Loucy (cell line): ENCODE measurements at regions not wholly inside any gene's neighbourhood (a gene's known extent, or its start where the extent isn't known, plus 50 kb on each side); places are given as distances from the start of the nearest gene placed in this dataset.

Source experiments
- H2AFZ ChIP-seq: fragments of 200-600 bp; sonication (generic); 2 replicates; pipeline ENCODE4 v1.6.0; 2016; ENCODE audit warnings: antibody characterized with exemption, mild to moderate bottlenecking, low read length, moderate library complexity
- H3F3A ChIP-seq: fragments of 200-600 bp; 2 replicates; pipeline ENCODE4 v1.6.0; 2016; ENCODE audit warnings: antibody characterized with exemption, low read depth, mild to moderate bottlenecking
- H3K27me3 ChIP-seq: fragments of 200-600 bp; sonication (generic); 2 replicates; pipeline ENCODE4 v1.6.1; 2014; ENCODE audit warnings: low read length, mild to moderate bottlenecking; ENCODE audit not compliant: insufficient read depth, poor library complexity, severe bottlenecking
- H3K36me3 ChIP-seq: fragments of 200-600 bp; sonication (generic); 2 replicates; pipeline ENCODE4 v1.6.1; 2016; ENCODE audit warnings: low read length; ENCODE audit not compliant: insufficient read depth
- H3K4me1 ChIP-seq: fragments of 200-600 bp; sonication (generic); 2 replicates; pipeline ENCODE4 v1.5.1; 2014; ENCODE audit warnings: low read length, mild to moderate bottlenecking; ENCODE audit not compliant: insufficient read depth, poor library complexity, severe bottlenecking
- H3K4me2 ChIP-seq: fragments of 200-600 bp; sonication (generic); 2 replicates; pipeline ENCODE4 v1.6.0; 2014; ENCODE audit warnings: antibody characterized with exemption, low read length, low read depth, mild to moderate bottlenecking; ENCODE audit not compliant: poor library complexity, severe bottlenecking
- H3K4me3 ChIP-seq: fragments of 200-600 bp; sonication (generic); 2 replicates; pipeline ENCODE4 v1.5.1; 2014; ENCODE audit warnings: low read length, mild to moderate bottlenecking, mixed read lengths; ENCODE audit not compliant: poor library complexity, severe bottlenecking
- H3K79me2 ChIP-seq: fragments of 200-600 bp; sonication (generic); 2 replicates; pipeline ENCODE4 v1.6.1; 2014; ENCODE audit warnings: low read length; ENCODE audit not compliant: insufficient read depth
- H3K9ac ChIP-seq: fragments of 200-600 bp; sonication (generic); 2 replicates; pipeline ENCODE4 v1.6.0; 2014; ENCODE audit warnings: mild to moderate bottlenecking, low read depth, low read length, moderate library complexity; ENCODE audit not compliant: poor library complexity, severe bottlenecking
- H3K9me2 ChIP-seq: fragments of 200-600 bp; sonication (generic); replicated peaks from 2 replicates; pipeline ENCODE4 v1.6.1; 2016; ENCODE audit warnings: low read depth, low read length, mixed read lengths
- H3K9me3 ChIP-seq: fragments of 200-600 bp; sonication (generic); 2 replicates; pipeline ENCODE4 v1.6.1; 2014; ENCODE audit warnings: mild to moderate bottlenecking, antibody characterized with exemption, low read length, low read depth; ENCODE audit not compliant: insufficient read depth
- H4K20me1 ChIP-seq: fragments of 200-600 bp; sonication (generic); 2 replicates; pipeline ENCODE4 v1.6.0; 2014; ENCODE audit warnings: antibody characterized with exemption, low read length, mild to moderate bottlenecking; ENCODE audit not compliant: insufficient read depth, poor library complexity, severe bottlenecking
- EZH2phosphoT487 ChIP-seq: fragments of 200-600 bp; IDR thresholded peaks from 2 replicates; pipeline ENCODE4 v1.6.1; 2018; ENCODE audit warnings: antibody characterized with exemption, mild to moderate bottlenecking, moderate library complexity, borderline replicate concordance
- TF ChIP-seq, protein P1 (sequence below): fragments of 200-600 bp; sonication (generic); conservative IDR thresholded peaks from 2 replicates; pipeline ENCODE4 v1.5.1; 2014; ENCODE audit warnings: mild to moderate bottlenecking, antibody characterized with exemption, low read length

DNA sequence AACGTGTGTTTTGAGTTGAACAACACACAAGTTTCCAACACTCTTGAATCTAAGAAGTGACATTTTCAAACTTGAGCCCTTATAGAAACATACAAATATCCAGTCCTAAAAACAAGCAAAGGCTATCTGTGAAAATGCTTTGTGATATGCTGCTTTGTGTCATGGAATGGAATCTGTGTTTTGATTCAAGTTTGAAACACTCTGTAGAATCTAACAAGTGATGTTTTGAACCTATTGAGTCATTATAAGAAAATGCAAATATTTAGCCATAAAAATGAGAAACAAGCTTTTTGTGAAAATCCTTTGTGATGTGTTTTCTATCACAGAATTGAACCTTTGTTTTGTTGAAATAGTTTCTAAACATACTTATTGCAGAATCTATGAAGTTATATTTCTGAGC lies 105.7 kb upstream of the VPREB1 start:
- Histone ChIP-seq H4K20me1 (no peaks in the 10 kb centered on the region), H3K4me2 (no peak overlapping the region), H3K9me2 (no peaks in the 10 kb centered on the region), H3K9ac (no peak overlapping the region), H3F3A (no peaks in the 10 kb centered on the region), H3K4me1 (no peaks in the 10 kb centered on the region), H3K27me3 (no peaks in the 10 kb centered on the region), H3K4me3 (no peak overlapping the region), H3K79me2 (peaks cover 4% of the 10 kb centered on the region; the same call in 1 of the 2 replicates), H3K9me3 (no peaks in the 10 kb centered on the region), H2AFZ (no peak overlapping the region), H3K36me3 (no peaks in the 10 kb centered on the region)
- TF ChIP-seq, protein P1, sequence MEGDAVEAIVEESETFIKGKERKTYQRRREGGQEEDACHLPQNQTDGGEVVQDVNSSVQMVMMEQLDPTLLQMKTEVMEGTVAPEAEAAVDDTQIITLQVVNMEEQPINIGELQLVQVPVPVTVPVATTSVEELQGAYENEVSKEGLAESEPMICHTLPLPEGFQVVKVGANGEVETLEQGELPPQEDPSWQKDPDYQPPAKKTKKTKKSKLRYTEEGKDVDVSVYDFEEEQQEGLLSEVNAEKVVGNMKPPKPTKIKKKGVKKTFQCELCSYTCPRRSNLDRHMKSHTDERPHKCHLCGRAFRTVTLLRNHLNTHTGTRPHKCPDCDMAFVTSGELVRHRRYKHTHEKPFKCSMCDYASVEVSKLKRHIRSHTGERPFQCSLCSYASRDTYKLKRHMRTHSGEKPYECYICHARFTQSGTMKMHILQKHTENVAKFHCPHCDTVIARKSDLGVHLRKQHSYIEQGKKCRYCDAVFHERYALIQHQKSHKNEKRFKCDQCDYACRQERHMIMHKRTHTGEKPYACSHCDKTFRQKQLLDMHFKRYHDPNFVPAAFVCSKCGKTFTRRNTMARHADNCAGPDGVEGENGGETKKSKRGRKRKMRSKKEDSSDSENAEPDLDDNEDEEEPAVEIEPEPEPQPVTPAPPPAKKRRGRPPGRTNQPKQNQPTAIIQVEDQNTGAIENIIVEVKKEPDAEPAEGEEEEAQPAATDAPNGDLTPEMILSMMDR = no peak
- TF ChIP-seq EZH2phosphoT487 = no peak

DNA sequence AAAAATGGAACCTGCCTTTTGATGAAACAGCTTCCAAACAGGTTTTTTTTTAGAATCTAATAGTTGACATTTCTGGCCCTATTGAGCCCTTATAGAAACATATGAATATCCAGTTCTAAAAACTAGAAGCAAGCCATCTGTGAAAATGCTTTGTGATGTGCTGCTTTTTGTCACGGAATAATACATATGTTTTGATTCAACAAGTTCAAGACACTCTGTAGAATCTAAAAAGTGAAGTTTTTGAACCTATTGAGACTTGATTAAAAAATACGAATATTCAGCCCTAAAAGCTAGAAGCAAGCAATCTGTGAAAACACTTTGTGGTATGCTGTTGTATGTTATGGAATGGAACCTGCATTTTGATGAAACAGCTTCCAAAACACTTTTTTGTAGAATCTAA lies 106.7 kb upstream of the VPREB1 start:
- no peaks in the 10 kb centered on the region for H3K4me1 ChIP-seq
- H3K36me3 ChIP-seq = no peaks in the 10 kb centered on the region
- H2AFZ ChIP-seq = no peak overlapping the region
- H3K79me2 ChIP-seq = peaks cover 8% of the 10 kb centered on the region; the same call in 1 of the 2 replicates
- no peaks in the 10 kb centered on the region for H4K20me1 ChIP-seq
- H3K9me2 ChIP-seq = no peaks in the 10 kb centered on the region
- no peaks in the 10 kb centered on the region for H3K9me3 ChIP-seq
- no peaks in the 10 kb centered on the region for H3K27me3 ChIP-seq
- no peaks in the 10 kb centered on the region for H3F3A ChIP-seq
- H3K9ac ChIP-seq = no peak overlapping the region
- no peak overlapping the region for H3K4me2 ChIP-seq
- no peak overlapping the region for H3K4me3 ChIP-seq
- TF ChIP-seq, protein P1 = no peak
- TF ChIP-seq EZH2phosphoT487 = no peak

DNA sequence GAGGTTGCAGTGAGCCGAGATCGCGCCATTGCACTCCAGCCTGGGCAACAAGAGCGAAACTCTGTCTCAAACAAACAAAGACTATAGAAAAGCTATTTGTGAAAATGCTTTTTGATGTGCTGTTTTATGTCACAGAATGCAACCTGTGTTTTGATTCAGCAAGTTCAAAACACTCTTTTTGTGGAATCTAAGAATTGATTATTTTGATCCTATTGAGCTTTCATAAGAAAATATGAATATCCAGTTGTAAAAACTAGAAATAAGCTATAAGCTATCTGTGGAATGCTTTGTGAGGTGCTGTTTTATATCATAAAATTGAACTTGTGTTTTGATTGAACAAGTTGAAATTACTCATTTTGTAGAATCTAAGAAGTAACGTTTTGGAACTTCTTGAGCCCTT lies 110.7 kb upstream of the VPREB1 start:
- no peak overlapping the region for H3K4me3 ChIP-seq
- H3K79me2 ChIP-seq = peaks cover 33% of the 10 kb centered on the region; the same call in 1 of the 2 replicates
- H3K4me2 ChIP-seq = no peak overlapping the region
- H4K20me1 ChIP-seq = no peaks in the 10 kb centered on the region
- H3K9me2 ChIP-seq = no peaks in the 10 kb centered on the region
- peaks cover 20% of the 10 kb centered on the region for H3K4me1 ChIP-seq
- H3K9ac ChIP-seq = no peak overlapping the region
- no peaks in the 10 kb centered on the region for H3K9me3 ChIP-seq
- H2AFZ ChIP-seq = no peak overlapping the region
- no peaks in the 10 kb centered on the region for H3K36me3 ChIP-seq
- H3K27me3 ChIP-seq = no peaks in the 10 kb centered on the region
- no peaks in the 10 kb centered on the region for H3F3A ChIP-seq
- TF ChIP-seq EZH2phosphoT487 = no peak
- TF ChIP-seq, protein P1 = no peak
